SIG-M5 treated with dmso at 0.1 percent for 504 hours (cell line): ENCODE measurements at regions not wholly inside any gene's neighbourhood (a gene's known extent, or its start where the extent isn't known, plus 50 kb on each side); places are given as distances from the start of the nearest gene placed in this dataset.
"Not testable (repeated sequence)": the region's sequence is repeated elsewhere in the genome, so short reads cannot be mapped to it uniquely, and the experiment has no call there.

ENCODE experiments used
- DNase-seq: peaks from one replicate; lab custom pipeline; 2025; ENCODE audit not compliant: unreplicated experiment; lab: John Stamatoyannopoulos, UW

DNA sequence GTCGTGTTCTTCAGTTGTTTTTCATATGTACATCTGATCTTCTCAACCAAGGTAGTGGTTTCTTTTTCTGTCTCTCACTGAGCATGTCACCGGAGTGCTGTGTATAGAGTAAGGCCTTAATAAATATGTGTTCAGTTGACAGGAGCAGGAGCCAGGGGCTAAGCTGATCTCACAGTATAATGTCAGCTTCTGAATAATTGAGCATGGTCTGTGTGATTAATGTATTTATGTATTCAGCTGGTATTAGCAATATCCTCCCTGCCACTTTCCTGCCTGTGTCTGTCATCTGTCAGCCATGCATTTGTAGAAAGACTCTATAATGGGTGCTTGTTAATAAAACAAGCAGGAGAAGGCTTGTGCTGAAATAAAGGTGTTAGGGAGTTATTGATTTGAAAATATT is 198.9 kb downstream of the ADCYAP1 start:
- DNase-seq = no peak

DNA sequence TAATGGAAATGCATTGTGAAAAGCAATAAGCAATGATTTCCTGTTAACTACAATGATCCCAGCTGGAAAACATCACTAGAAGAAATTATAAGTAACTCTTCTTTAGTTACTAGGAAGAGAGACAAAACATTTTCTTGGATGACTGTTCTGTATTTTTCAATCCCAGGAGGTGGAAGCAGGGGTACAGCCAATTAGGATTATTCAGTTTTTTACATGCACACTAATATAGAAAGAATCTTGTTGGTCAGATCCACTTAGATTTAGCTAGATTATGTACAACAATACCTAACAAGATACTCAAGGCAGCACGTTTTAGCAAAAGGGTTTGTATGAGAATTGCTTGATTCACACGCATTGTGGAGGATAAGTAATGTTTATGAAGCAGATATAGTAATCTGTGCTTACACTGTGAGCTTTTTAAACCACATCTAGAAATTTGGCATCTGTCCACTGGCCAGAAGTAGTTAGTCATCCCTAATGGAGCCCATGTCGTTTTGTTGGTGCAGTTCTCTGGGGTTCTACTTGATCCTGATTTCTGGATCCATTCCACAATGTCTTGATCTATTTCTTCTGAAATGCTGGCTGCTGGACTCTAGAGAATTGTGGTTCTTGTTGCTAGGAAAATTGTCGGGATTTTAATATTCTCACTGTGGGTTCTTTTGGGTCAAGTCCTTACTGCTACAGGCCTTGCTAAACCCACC is 199.7 kb downstream of the ADCYAP1 start:
- DNase-seq = no peak

DNA sequence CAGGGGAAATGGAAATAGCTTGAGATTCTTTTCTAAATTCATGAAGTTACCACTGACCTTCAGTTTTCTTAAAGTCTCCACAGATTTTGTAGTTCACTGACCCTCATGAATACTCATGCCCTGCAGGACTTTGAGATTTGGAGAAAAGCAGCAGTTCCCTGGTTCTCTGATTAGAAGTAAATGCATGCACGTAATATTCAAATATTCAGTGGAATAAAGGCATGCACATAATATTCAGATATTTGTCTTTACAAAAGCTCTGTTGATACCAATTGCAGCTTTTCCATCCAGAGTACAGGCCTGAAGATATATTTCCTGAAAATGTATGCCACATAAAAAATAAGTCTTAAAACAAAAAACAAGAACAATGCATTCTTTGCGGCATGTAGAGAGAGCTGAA is 219.8 kb downstream of the ADCYAP1 start:
- DNase-seq = no peak

DNA sequence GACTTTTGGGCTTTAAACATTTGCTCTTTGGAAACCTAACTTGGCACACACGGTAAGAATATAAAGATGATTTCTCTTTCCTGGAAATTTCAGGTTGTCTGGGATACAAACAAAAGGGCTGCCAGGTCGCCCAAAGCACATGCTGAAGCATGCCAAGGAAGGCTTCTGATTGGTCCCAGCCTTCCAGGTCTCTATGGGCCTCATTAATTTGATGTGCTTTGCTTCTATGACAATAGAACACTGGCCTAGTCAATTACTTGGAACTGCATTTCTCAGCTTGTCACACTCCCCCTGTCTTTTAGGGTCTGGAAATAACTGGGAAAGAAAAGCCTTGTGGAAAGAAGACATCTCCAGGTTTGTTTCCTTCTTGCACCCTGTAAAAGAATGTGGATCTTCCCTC is 228.9 kb downstream of the ADCYAP1 start:
- DNase-seq = no peak

DNA sequence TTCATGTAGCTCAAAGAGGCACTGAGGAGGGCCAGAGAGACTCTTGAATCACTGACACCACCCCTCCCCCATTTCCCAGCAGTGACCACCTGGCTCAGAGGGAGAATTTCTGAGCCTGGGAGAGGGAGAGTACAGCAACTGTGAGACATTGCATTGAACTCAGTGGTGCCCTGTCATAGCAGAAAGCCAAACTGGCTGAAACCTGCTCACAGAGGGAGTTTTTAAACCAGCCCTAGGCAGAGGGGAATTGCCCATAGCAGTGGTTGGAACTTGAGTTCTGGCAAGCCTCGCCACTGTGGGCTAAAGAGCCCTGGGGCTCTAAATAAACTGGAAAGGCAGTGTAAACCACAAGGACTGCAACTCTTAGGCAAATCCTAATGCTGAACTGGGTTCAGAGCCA is 243.1 kb downstream of the ADCYAP1 start:
- DNase-seq = no peak

DNA sequence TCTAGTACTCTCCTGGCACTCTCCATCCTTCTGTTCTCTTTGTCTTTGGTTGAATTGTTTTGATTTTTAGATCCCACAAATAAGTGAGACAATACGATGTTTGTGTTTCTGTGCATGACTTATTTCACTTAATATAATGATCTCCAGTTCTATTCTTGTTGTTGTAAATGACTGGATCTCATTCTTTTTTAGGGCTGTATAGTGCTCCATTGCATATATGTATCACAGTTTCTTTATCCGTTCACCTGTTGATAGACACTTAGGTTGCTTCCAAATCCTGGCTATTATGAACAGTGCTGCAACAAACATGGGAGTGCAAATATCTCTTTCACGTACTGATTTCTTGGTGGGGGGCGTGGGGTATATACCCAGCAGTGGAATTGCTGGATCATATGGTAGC is 245.0 kb downstream of the ADCYAP1 start:
- DNase-seq = no peak

DNA sequence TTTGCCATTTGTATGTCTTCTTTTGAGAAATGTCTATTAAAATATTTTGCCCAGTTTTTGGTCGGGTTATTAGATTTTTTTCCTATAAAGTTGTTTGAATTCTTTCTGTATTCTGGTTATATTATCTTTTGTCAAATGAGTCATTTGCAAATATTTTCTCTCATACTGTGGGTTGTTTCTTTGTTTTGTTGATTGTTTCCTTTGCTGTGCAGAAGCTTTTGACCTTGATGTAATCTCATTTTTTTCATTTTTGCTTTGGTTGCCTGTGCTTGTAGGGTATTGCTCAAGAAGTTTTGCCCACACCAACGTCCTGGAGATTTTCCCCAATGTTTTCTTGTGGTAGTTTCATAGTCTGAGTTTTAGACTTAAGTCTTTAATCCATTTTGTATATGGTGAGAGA is 245.7 kb downstream of the ADCYAP1 start:
- no peak for DNase-seq

DNA sequence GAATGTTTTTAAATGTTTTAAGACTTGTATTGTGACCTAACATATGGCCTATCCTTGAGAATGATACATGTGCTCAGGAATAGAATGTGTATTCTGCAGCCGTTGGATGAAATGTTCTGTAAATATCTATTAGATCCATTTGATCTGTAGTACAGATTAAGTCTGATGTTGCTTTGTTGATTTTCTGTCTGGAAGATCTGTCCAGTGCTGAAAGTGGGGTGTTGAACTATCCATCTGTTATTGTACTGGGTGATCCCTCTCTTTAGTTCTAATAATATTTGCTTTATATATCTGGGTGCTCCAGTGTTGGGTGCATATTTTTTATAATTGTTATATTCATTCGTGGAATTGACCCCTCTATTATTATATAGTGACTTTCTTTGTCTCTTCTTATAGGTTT is 248.3 kb downstream of the ADCYAP1 start:
- DNase-seq = not testable (repeated sequence)

DNA sequence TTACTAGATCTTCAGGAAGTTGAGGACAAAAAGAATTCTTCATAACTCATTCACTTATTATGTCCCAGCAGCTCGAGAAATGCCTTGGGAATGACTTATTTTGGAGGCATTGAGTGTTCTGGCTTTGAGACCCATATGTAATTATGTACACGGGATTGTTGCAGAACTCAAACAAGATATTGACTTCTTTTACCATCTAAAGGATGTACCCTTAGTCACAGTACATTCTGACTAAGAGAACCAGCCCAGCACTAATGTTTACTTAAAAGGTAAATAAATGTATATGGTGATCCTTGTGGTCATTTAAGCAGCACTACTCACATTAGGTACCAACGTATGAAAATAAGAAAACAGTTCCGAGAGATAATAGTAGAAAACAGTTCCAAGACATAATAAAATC is 268.9 kb downstream of the ADCYAP1 start:
- no peak for DNase-seq

DNA sequence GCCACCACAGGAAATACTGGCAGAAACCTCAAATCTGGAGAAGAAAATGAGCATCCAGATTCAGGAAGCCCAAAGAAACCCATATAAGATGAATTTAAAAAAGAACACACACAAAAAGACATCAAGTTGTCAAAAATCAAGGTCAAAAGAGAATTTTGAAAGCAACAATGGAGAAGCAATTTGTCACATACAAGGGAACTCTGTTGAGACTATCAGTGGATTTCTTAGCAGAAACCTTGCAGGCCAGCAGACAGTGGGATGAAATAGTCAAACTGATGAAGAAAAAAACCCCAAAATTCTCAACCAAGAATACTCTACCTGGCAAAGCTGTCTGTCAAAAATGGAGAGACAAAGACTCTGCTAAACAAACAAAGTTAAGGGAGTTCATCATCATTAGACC is 272.6 kb downstream of the ADCYAP1 start:
- no peak for DNase-seq

DNA sequence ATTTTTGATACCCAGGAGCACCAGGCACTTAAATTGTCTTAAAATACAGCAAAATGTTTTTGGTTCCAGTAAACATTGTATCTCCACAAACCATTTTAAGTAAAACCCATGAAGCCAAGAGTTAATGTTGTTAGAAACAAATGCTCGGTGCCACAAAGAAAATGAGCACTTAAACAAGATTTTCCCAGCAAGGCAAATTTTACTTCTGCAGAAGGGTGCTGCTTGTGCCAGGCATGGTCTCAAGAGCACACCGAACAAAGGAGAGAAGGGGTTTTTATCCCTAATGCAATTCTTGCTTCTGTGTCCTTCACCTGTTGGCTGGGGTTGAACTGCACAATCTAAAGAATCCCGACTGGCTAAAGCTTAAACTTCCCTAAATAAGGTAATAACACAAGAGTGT is 286.7 kb downstream of the ADCYAP1 start:
- no peak for DNase-seq

DNA sequence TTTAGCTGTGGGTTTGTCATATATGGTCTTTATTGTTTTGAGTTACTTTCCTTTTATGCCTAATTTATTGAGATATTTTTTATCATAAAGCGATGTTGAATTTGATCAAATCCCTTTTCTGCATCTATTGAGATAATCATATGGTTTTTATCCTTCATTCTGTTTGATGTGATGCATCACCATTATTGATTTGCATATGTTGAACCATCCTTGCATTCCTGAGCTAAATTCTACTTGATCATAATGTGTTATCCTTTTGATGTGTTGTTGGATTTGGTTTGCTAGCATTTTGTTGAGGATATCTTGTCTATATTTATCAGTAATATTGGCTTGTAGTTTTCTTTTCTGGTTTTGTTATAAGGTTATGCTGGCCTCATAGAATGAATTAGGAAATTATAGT is 308.5 kb downstream of the ADCYAP1 start:
- DNase-seq = no peak

DNA sequence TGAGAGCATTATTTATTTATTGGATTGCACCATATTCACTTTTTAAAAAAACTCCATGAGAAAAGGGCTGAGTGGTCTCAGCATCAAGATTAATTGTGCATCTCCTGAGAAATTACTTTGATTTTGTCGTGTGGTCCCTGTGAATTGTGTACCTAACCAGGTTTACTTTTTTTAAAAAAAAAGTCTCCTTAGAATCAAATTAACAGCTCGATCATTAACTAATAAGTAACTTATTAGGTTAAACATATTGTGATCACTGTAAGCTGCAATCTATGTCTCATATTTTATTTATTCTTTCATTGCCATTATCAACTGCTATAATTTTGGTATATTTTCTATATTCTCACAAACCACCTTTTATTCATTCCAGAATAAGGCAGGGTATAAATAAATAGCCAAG is 318.2 kb downstream of the ADCYAP1 start:
- DNase-seq = no peak

DNA sequence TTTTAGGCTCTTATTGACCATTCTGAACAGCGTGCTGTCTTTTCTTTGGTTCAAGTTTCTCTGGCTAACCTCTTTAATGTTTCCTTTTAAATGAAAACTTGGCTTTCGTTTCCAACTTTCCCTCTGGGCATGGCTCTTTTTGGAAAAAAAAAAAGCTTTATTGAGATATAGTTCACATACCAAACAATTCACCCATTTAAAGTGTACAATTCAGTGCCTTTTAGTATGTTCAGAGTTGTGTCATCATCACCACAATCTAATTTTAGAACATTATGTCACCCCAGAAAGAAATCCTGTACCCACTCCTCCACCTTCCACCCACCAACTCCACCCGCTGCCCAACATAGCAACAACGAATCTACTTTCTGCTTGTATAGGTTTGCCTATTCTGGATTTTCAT is 322.4 kb downstream of the ADCYAP1 start:
- no peak for DNase-seq

DNA sequence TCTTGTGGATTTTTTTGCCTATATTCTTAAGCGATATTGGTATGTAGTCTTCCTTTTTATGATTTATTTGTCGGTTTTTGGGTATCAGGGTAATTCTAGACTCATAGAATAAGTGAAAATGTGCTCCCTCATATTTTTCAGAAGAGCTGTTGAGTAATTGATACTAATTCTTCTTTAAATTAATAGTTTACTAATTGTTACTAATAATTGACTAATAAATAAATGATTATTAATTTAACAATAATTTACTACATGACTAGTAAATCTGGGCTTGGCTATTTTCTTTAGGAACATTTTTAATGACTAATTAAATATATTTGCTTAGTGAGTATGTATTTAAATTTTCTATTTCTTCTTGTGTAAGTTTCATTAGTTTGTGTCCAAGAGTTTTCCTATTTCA is 325.0 kb downstream of the ADCYAP1 start:
- no peak for DNase-seq

DNA sequence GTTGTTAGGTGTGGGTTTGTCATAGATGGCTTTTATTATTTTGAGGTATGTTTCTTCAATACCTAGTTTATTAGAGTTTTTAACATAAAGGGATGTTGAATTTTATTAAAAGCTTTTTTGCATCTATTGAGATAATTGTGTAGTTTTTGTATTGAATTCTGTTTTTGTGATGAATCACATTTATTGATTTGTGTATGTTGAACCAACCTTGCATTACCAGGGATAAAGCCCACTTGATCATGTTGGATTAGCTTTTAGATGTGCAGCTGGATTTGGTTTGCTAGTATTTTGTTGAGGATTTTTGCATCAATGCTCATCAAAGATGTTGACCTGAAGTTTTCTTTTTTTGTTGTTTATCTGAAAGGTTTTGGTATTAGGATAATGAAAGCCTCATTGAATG is 328.2 kb downstream of the ADCYAP1 start:
- no peak for DNase-seq

DNA sequence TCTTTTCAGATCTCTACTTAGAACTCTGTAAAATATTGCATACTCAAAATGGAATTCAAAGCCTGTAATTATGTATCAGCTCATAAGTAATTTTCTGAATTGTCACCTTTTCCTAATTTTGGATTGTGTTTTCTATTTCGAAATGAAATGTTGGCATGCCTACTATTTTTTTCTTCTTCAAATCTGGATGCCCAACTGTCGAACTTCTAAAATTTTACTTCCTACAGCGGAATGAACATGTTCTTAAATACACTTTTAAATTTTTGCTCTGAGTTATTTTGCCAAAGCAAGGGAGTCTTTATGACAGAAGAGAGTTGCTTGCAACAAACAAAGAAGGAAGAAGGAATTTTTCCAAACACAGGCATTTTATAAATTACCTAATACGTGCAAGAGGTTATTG is 336.0 kb downstream of the ADCYAP1 start:
- DNase-seq = no peak

DNA sequence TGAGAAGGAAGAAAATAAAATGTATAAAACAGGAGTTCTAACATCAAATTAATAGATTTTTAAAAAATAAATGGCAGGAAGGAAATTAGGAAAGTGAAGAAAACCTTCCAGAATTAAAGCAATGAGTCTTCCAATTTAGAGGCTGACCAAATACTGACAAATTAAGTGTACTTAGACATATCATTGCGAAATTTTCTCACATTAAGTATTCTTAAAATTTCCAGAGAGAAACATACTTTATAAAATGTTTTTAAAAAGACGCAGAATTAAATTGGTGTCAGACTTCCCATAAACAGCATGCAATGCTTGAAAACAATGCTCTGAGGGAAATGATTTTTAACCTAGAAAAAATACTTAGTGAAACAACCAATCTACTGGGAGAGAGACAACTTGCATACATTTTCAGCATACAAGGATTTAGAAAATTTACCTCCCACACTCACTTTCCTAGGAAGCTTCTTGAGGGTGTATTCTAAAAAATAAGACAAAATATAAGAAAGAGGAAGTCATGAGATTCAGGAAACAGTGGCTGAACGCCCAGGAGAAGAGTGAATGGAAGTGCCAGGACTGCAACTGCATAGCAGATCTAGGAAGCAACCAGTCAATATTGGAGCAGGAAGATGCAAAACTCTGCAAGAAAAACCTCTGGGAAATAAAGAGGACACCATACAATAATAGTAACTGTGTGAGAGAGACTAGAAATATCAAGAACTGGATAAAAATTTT is 339.9 kb downstream of the ADCYAP1 start:
- DNase-seq = no peak

DNA sequence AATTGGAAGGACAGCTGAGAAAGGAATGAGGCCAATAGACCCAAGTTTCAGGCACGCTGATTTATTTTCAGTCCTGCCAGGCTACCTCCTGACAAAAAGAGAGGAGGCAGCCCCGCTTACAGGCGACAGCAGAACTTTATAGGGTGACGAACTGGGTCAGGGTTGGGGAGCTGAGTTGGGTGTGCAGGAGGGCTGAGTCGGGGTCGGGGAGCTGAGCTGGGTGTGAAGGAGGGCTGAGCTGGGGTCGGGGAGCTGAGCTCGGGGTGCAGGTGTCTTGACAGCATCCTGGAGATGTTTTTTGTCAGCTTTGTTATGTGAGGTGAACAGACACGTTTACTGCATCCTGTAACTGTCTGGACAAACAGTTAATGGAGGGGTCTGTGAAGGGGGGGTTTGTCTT is 342.2 kb downstream of the ADCYAP1 start:
- DNase-seq = no peak

DNA sequence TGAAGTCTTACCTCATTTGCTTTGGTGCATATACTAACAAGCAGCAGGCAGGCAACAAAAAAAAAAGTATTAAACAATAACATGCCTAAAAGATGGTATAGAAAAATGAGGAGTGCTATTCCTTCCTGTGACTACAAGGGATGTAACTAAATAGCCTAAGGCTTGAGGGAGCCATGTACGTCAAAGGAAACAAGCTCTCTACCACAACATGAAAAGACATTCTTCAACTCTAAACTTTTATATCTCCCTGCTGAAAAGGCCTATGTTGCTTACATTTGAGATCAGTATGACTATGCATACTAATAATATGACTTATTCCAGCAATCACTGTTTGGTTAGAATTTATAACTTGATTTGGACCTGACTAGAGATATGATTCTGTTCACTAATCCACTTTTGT is 347.9 kb downstream of the ADCYAP1 start:
- no peak for DNase-seq

DNA sequence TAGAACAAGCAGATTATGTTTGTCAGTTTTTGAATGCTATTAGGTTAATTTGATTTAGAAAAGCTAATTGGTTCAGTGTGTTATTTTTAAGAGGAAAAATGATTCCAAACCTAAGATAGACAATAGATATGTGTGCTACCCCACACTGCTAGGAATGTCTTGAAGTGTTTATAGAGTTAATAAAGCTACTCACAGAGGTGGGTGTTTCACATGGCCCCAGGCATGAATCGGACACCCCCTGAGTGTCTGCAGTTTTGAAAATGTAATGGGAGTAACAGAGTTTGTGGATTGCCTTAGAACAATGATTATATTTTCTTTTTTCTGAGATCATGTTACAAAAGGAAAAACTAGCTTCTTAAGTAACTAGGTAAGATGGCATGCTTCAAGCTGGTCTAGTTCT is 348.3 kb downstream of the ADCYAP1 start:
- DNase-seq = no peak

DNA sequence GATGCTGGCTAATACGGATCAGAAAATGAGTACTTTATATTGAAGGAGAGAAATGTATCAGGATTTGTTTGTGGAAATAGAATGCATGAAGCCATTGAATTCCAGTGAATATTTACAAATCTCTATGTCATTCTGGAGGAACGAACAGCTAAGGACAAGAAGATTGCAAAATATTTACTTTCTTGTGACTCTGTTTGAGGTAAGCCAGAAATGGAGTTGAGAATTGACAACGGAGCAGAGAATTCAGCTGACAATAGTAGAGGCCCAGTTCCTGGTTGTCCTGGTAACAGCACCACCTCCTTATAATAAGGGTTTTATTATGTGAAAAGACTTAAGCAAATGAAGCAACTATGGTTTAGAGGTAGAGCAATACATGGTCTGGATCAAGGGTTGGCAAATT is 349.2 kb downstream of the ADCYAP1 start:
- no peak for DNase-seq

DNA sequence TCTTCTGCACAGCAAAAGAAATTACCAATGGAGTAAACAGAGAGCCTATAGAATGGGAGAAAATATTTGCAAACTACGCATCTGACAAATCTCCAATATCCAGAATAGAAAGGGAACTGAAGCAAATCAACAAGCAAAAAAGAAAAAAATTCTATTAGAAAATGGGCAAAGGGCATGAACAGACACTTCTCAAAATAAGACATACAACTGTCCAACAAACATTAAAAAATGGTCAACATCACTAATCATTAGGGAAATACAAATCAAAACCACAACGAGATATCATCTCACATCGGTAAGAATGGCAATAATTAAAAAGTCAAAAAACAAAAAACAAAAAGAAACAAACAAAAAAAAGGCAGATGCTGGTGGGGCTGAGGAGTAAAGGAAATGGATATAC is 356.4 kb downstream of the ADCYAP1 start:
- DNase-seq = no peak
